ENCODE measurements at regions not wholly inside any gene's neighbourhood (a gene's known extent, or its start where the extent isn't known, plus 50 kb on each side); places are given as distances from the start of the nearest gene placed in this dataset.

DNA sequence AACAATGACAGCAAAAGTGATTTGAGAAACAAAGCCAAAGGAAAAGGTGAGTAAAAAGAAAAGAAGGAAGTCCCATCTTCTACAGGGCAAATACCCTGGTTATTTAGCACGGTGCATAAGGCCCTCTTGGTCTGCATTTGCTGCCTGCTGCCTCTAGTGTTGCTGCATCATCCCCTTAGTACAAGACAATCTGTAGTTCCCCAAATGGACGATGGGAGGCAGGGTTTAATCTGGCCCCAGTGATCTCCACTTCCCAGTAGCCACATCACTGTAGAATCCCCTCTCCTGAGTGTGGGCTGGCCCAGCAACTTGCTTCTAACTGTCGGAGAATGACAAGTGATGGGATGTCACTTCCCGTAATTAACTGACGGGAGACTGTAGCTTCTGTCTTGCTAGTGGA lies 85.1 kb downstream of the CTAGE1 start:
- peak in 1 of 4 donors; percentile 11 for TF ChIP-seq CTCF (IDR thresholded peaks at IDR 0.05)
- no peak for TF ChIP-seq POLR2A (IDR thresholded peaks at IDR 0.05)

Measured in right lobe of liver (tissue), 4 donors.